ENCODE measurements at regions not wholly inside any gene's neighbourhood (a gene's known extent, or its start where the extent isn't known, plus 50 kb on each side); places are given as distances from the start of the nearest gene placed in this dataset.

GRCh38 chr12:24256684-24257083 is 307.2 kb upstream of the SOX5 start:
- FAIRE-seq: no peak

- FAIRE-seq: no peak
Measured at GRCh38 chr12:24255920-24256665, 306.6 kb upstream of the SOX5 start.

- FAIRE-seq: peak; percentile 47
Measured at GRCh38 chr12:24252602-24253001, 303.1 kb upstream of the SOX5 start.

- FAIRE-seq: no peak
Measured at GRCh38 chr12:24246934-24247333, 297.5 kb upstream of the SOX5 start.

- FAIRE-seq: no peak
Measured at GRCh38 chr12:24246376-24246775, 296.9 kb upstream of the SOX5 start.

GRCh38 chr12:24244801-24245200 is 295.3 kb upstream of the SOX5 start:
- no peak for FAIRE-seq

GRCh38 chr12:24244231-24244630 is 294.8 kb upstream of the SOX5 start:
- FAIRE-seq: no peak

- peak; percentile 41 for FAIRE-seq
Measured at GRCh38 chr12:24240707-24241106, 291.2 kb upstream of the SOX5 start.

- no peak for FAIRE-seq
Measured at GRCh38 chr12:24233519-24234246, 284.2 kb upstream of the SOX5 start.

GRCh38 chr12:24232531-24232930 is 283.1 kb upstream of the SOX5 start:
- no peak for FAIRE-seq

- FAIRE-seq: no peak
Measured at GRCh38 chr12:24231298-24231697, 281.8 kb upstream of the SOX5 start.

GRCh38 chr12:24230061-24230701 is 280.7 kb upstream of the SOX5 start:
- no peak for FAIRE-seq

- no peak for FAIRE-seq
Measured at GRCh38 chr12:24229031-24229700, 279.7 kb upstream of the SOX5 start.

- FAIRE-seq: no peak
Measured at GRCh38 chr12:24228371-24228770, 278.9 kb upstream of the SOX5 start.

- no peak for FAIRE-seq
Measured at GRCh38 chr12:24227551-24227950, 278.1 kb upstream of the SOX5 start.

- FAIRE-seq: no peak
Measured at GRCh38 chr12:24226745-24227350, 277.4 kb upstream of the SOX5 start.

- no peak for FAIRE-seq
Measured at GRCh38 chr12:24224401-24224800, 274.9 kb upstream of the SOX5 start.

GRCh38 chr12:24223926-24224325 is 274.5 kb upstream of the SOX5 start:
- FAIRE-seq: peak; percentile 93

GRCh38 chr12:24222968-24223367 is 273.5 kb upstream of the SOX5 start:
- FAIRE-seq: peak; percentile 21

- FAIRE-seq: no peak
Measured at GRCh38 chr12:24212496-24212895, 263.0 kb upstream of the SOX5 start.

GRCh38 chr12:24206621-24207020 is 257.2 kb upstream of the SOX5 start:
- no peak for FAIRE-seq

GRCh38 chr12:24201258-24201970 is 251.9 kb upstream of the SOX5 start:
- no peak for FAIRE-seq

All from islet of Langerhans (tissue), 1 donor.